A549 (cell line): ENCODE measurements at regions not wholly inside any gene's neighbourhood (a gene's known extent, or its start where the extent isn't known, plus 50 kb on each side); places are given as distances from the start of the nearest gene placed in this dataset.

Experiments used
- CTCF ChIP-seq: fragments of >200 bp; sonication (Bioruptor Twin); formaldehyde crosslinking; IDR thresholded peaks from 3 replicates; pipeline ENCODE4 v1.5.1; 2016
- HDAC2 ChIP-seq: fragments of 200-600 bp; sonication (generic); IDR thresholded peaks from 2 replicates; pipeline ENCODE4 v1.6.1; 2016

DNA sequence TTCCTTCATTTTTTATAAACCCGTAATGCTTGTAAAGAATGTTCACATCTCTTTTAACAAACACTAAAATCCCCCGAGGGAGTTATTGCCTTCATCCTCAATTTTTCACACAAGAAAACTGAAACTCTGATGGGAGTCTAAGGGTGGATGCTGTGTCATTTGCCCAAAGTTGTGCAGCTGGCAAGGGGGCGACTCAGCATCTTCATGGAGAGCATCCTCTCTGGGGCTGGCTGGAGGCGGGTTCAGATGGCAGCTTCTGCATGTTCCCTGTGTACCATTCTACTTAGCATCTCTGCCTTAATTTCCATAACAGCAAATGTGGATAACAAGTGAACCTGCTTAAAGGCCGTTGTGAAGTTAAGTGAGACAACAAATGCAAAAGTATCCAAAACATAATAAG is 256.4 kb downstream of the IRS2 start:
- no peak for TF ChIP-seq CTCF
- no peak for TF ChIP-seq HDAC2
